ENCODE measurements at regions not wholly inside any gene's neighbourhood (a gene's known extent, or its start where the extent isn't known, plus 50 kb on each side); places are given as distances from the start of the nearest gene placed in this dataset.
A peak's percentile ranks its signal among the peaks of the same experiment; 100 is the strongest.

GRCh38 chr10:3281941-3282673 lies 109.5 kb upstream of the PITRM1 start:
- Histone ChIP-seq H3K4me3 (replicated peaks in 1 of 3; ENCODE audit: insufficient read depth in 1 of 3, low read depth in 1 of 3, low read length in 3 of 3) (no peak overlapping the region), H3K9ac (replicated peaks; ENCODE audit: extremely low read depth, insufficient read depth, low read length) (no peak overlapping the region), H3K9me1 (replicated peaks; ENCODE audit: control insufficient read depth, extremely low read depth, insufficient read depth, low read length) (no peaks in the 10 kb centered on the region), H3K79me2 (ENCODE audit: control insufficient read depth, insufficient read depth, low read length) (no peaks in the 10 kb centered on the region), H3K4me1 (ENCODE audit: control insufficient read depth, extremely low read depth, insufficient read depth, low read length) (peaks cover 5% of the 10 kb centered on the region), H2AFZ (ENCODE audit: low read depth, low read length) (no peak overlapping the region), H3K9me3 (replicated peaks; ENCODE audit: control insufficient read depth, insufficient read depth, low read length) (no peaks in the 10 kb centered on the region), H3K27ac (ENCODE audit: insufficient read depth, low read depth, low read length) (no peak overlapping the region), H3K27me3 (ENCODE audit: control insufficient read depth in 2 of 2, insufficient read depth in 2 of 2, low read length in 2 of 2) (peaks cover 0 to 17% of the 10 kb centered on the region in 2 experiments), H4K20me1 (replicated peaks; ENCODE audit: control insufficient read depth, extremely low read depth, insufficient read depth, low read length) (no peaks in the 10 kb centered on the region), H3K36me3 (ENCODE audit: control insufficient read depth in 2 of 2, extremely low read depth in 1 of 2, insufficient read depth in 2 of 2, low read length in 2 of 2) (no peaks in the 10 kb centered on the region), H3K4me2 (ENCODE audit: insufficient read depth, low read length) (no peak overlapping the region)
- DNase-seq (ENCODE audit: low read depth, low spot score) (peak; percentile 43), FAIRE-seq (no peak)
- TF ChIP-seq JUN (IDR thresholded peaks at IDR 0.05; ENCODE audit: borderline replicate concordance, insufficient read depth, insufficient read length, low read depth) (no peak), POLR2A (IDR thresholded peaks at IDR 0.05; ENCODE audit: low read depth, low read length) (no peak), POLR2AphosphoS5 (IDR thresholded peaks at IDR 0.05; ENCODE audit: insufficient read depth, low read depth, low read length) (no peak), CTCF (IDR thresholded peaks at IDR 0.05; ENCODE audit: extremely low read depth in 1 of 2, insufficient read depth in 1 of 2, low read depth in 1 of 2, low read length in 2 of 2) (no peak), GATA2 (IDR thresholded peaks at IDR 0.05; ENCODE audit: insufficient read depth, insufficient read length, low read depth, low read length) (no peak), MYC (IDR thresholded peaks at IDR 0.05; ENCODE audit: low read depth, low read length) (no peak), EZH2 (IDR thresholded peaks at IDR 0.05; ENCODE audit: borderline replicate concordance, low read depth, low read length, severe bottlenecking) (no peak), MAX (IDR thresholded peaks at IDR 0.05; ENCODE audit: insufficient read depth, insufficient read length) (no peak)
- intact Hi-C loops (cut with micrococcal nuclease) (no loop called here), dilution Hi-C loops (cut with MboI; ENCODE audit: extremely low pct_ligation_motif_present, low sequenced_read_pairs) (no loop called here)
- ChIA-PET POLR2A (no interaction called here), CTCF (interaction anchor here (1.2 to 1.5 kb wide), 2 partner anchors 15 to 66 kb away, joined by 3 to 4 read pairs; no protein-coding TSS in a partner anchor)
- no TSS peak for BruUV-seq (replicated peaks)
